ENCODE measurements at regions not wholly inside any gene's neighbourhood (a gene's known extent, or its start where the extent isn't known, plus 50 kb on each side); places are given as distances from the start of the nearest gene placed in this dataset.

DNA sequence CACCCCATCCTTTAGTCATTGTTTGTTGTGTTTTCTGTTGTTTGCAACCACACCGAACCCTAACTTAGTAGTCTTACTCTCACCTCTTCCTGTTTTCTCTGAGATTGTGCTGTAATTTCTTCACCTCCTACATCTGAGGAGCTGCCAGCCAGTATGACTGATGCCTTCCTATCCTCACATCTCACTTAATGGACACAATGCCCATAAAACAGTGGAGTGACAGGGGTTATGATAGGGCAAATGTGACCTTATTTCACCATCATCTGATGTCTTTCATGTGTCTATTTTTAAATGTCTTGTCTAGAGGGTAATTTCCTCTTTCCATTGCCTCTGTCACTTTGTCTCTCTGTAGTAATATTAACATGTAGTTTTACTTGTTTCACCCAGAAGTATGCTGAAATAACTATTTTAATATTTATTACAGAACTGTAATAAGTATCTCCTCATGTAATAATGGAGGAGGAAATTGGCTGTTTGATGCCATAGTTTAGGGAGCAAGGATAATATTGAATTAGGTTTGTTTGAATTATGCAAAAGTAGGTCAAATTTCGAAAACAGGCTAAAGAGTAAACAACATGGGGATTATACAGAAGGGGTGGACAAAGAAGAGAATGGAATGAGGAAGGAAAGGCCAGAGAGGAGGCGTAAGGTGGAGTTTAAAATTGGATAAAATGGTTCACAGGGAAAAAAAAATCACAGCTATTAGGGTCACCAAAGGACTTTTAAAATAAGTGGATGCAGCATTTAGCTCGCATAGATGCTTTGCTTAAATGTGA is 103.5 kb upstream of the SPRY2 start:
- TF ChIP-seq POLR2AphosphoS5 (IDR thresholded peaks at IDR 0.05): no peak
- no peak for TF ChIP-seq SMC3 (conservative IDR thresholded peaks at IDR 0.05; ENCODE audit: poor library complexity)
- no peak for TF ChIP-seq TAF1 (IDR thresholded peaks at IDR 0.05; ENCODE audit: low read depth)
- TF ChIP-seq, protein P1, sequence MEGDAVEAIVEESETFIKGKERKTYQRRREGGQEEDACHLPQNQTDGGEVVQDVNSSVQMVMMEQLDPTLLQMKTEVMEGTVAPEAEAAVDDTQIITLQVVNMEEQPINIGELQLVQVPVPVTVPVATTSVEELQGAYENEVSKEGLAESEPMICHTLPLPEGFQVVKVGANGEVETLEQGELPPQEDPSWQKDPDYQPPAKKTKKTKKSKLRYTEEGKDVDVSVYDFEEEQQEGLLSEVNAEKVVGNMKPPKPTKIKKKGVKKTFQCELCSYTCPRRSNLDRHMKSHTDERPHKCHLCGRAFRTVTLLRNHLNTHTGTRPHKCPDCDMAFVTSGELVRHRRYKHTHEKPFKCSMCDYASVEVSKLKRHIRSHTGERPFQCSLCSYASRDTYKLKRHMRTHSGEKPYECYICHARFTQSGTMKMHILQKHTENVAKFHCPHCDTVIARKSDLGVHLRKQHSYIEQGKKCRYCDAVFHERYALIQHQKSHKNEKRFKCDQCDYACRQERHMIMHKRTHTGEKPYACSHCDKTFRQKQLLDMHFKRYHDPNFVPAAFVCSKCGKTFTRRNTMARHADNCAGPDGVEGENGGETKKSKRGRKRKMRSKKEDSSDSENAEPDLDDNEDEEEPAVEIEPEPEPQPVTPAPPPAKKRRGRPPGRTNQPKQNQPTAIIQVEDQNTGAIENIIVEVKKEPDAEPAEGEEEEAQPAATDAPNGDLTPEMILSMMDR (IDR thresholded peaks at IDR 0.05; ENCODE audit: poor library complexity, severe bottlenecking): no peak
- no peak for TF ChIP-seq EZH2 (IDR thresholded peaks at IDR 0.05; ENCODE audit: borderline replicate concordance, insufficient read depth, low read length, poor library complexity, severe bottlenecking)
- Histone ChIP-seq H2AFZ (ENCODE audit: low read depth, low read length) (no peak overlapping the region), H3K79me2 (replicated peaks; ENCODE audit: insufficient read depth, low read length) (no peaks in the 10 kb centered on the region)

DNA sequence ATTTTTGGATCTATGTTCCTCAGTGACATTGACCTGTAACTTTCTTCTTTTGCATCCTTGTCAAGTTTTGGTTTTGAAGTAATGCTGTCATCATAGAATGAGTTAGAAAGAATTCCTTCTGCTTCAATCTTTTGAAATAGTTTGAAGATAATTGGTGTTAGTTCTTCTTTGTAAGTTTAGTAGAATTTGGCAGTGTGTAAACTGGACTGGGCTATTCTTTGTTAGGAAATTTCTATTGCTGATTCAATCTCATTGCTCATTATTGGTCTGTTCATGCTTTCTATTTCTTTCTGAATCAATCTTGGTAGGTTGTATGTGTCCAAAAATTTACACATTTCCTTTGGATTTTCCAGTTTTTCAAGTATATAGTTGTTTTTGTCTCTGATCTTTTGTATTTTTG is 101.7 kb upstream of the SPRY2 start:
- no peaks in the 10 kb centered on the region for H3K36me3 ChIP-seq (ENCODE audit: insufficient read depth, low read length)
- no peaks in the 10 kb centered on the region for H3K9me3 ChIP-seq (ENCODE audit: low read length)
- no peak for TF ChIP-seq RAD21 (conservative IDR thresholded peaks at IDR 0.05)
- no peak for TF ChIP-seq SMC3 (conservative IDR thresholded peaks at IDR 0.05; ENCODE audit: poor library complexity)
- H2AFZ ChIP-seq (ENCODE audit: low read depth, low read length): no peak overlapping the region
- H4K20me1 ChIP-seq (ENCODE audit: insufficient read depth): no peaks in the 10 kb centered on the region
- H3K27me3 ChIP-seq (ENCODE audit: insufficient read depth, low read depth, low read length): no peaks in the 10 kb centered on the region
- no peaks in the 10 kb centered on the region for H3K79me2 ChIP-seq (replicated peaks; ENCODE audit: insufficient read depth, low read length)
- no peak overlapping the region for H3K27ac ChIP-seq (ENCODE audit: low read length)
- no peaks in the 10 kb centered on the region for H3K9me2 ChIP-seq (ENCODE audit: insufficient read depth, low read length)
- H3K4me2 ChIP-seq (ENCODE audit: low read length): no peak overlapping the region
- no peaks in the 10 kb centered on the region for H3F3A ChIP-seq (ENCODE audit: insufficient read depth, low read length, poor library complexity, severe bottlenecking)
- H3K9ac ChIP-seq (ENCODE audit: low read length): no peak overlapping the region
- no peak overlapping the region for H3K4me3 ChIP-seq (ENCODE audit: low read length)

More for the DNA sequence above, 103.5 kb upstream of the SPRY2 start:
- Histone ChIP-seq H3F3A (ENCODE audit: insufficient read depth, low read length, poor library complexity, severe bottlenecking) (no peaks in the 10 kb centered on the region), H3K9me3 (ENCODE audit: low read length) (no peaks in the 10 kb centered on the region), H3K4me3 (ENCODE audit: low read length) (no peak overlapping the region), H3K4me2 (ENCODE audit: low read length) (no peak overlapping the region), H3K27ac (ENCODE audit: low read length) (no peak overlapping the region), H3K9ac (ENCODE audit: low read length) (no peak overlapping the region), H4K20me1 (ENCODE audit: insufficient read depth) (no peaks in the 10 kb centered on the region), H3K36me3 (ENCODE audit: insufficient read depth, low read length) (no peaks in the 10 kb centered on the region), H3K9me2 (ENCODE audit: insufficient read depth, low read length) (no peaks in the 10 kb centered on the region), H3K27me3 (ENCODE audit: insufficient read depth, low read depth, low read length) (no peaks in the 10 kb centered on the region)

DNA sequence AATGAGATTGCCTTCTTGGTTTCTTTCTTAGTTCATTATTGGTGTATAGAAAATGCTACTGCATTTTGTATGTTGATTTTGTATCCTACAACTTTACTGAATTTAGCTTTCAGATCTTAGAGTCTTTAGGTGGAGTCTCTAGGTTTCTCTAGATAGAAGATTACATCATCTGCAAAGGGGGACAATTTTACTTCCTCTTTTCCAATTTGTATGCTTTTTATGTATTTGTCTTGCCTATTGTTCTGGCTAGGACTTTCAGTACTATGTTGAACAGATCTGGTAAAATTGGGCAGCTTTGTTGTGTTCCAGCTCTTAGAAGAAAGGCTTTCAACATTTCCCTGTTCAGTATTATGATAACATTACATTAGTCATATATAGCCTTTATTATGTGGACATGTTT is 101.0 kb upstream of the SPRY2 start:
- H3F3A ChIP-seq (ENCODE audit: insufficient read depth, low read length, poor library complexity, severe bottlenecking): no peaks in the 10 kb centered on the region
- no peaks in the 10 kb centered on the region for H3K27me3 ChIP-seq (ENCODE audit: insufficient read depth, low read depth, low read length)
- no peaks in the 10 kb centered on the region for H4K20me1 ChIP-seq (ENCODE audit: insufficient read depth)
- no peaks in the 10 kb centered on the region for H3K9me3 ChIP-seq (ENCODE audit: low read length)
- H3K4me3 ChIP-seq (ENCODE audit: low read length): no peak overlapping the region
- H3K9ac ChIP-seq (ENCODE audit: low read length): no peak overlapping the region
- H3K79me2 ChIP-seq (replicated peaks; ENCODE audit: insufficient read depth, low read length): no peaks in the 10 kb centered on the region
- H2AFZ ChIP-seq (ENCODE audit: low read depth, low read length): no peak overlapping the region
- no peaks in the 10 kb centered on the region for H3K9me2 ChIP-seq (ENCODE audit: insufficient read depth, low read length)
- H3K27ac ChIP-seq (ENCODE audit: low read length): no peak overlapping the region
- no peak overlapping the region for H3K4me2 ChIP-seq (ENCODE audit: low read length)
- no peak for TF ChIP-seq RAD21 (conservative IDR thresholded peaks at IDR 0.05)
- TF ChIP-seq, protein P2, sequence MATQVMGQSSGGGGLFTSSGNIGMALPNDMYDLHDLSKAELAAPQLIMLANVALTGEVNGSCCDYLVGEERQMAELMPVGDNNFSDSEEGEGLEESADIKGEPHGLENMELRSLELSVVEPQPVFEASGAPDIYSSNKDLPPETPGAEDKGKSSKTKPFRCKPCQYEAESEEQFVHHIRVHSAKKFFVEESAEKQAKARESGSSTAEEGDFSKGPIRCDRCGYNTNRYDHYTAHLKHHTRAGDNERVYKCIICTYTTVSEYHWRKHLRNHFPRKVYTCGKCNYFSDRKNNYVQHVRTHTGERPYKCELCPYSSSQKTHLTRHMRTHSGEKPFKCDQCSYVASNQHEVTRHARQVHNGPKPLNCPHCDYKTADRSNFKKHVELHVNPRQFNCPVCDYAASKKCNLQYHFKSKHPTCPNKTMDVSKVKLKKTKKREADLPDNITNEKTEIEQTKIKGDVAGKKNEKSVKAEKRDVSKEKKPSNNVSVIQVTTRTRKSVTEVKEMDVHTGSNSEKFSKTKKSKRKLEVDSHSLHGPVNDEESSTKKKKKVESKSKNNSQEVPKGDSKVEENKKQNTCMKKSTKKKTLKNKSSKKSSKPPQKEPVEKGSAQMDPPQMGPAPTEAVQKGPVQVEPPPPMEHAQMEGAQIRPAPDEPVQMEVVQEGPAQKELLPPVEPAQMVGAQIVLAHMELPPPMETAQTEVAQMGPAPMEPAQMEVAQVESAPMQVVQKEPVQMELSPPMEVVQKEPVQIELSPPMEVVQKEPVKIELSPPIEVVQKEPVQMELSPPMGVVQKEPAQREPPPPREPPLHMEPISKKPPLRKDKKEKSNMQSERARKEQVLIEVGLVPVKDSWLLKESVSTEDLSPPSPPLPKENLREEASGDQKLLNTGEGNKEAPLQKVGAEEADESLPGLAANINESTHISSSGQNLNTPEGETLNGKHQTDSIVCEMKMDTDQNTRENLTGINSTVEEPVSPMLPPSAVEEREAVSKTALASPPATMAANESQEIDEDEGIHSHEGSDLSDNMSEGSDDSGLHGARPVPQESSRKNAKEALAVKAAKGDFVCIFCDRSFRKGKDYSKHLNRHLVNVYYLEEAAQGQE (IDR thresholded peaks at IDR 0.05; ENCODE audit: borderline replicate concordance): no peak
- TF ChIP-seq EZH2 (IDR thresholded peaks at IDR 0.05; ENCODE audit: borderline replicate concordance, insufficient read depth, low read length, poor library complexity, severe bottlenecking): no peak
- TF ChIP-seq, protein P1 (IDR thresholded peaks at IDR 0.05; ENCODE audit: poor library complexity, severe bottlenecking): no peak
- no peak for TF ChIP-seq TAF1 (IDR thresholded peaks at IDR 0.05; ENCODE audit: low read depth)
- TF ChIP-seq EP300 (conservative IDR thresholded peaks at IDR 0.05; ENCODE audit: poor library complexity, severe bottlenecking): no peak
- no peak for TF ChIP-seq SMC3 (conservative IDR thresholded peaks at IDR 0.05; ENCODE audit: poor library complexity)
- TF ChIP-seq MXI1 (conservative IDR thresholded peaks at IDR 0.05; ENCODE audit: poor library complexity, severe bottlenecking): no peak
- no peak for TF ChIP-seq POLR2AphosphoS5 (IDR thresholded peaks at IDR 0.05)
- H3K36me3 ChIP-seq (ENCODE audit: insufficient read depth, low read length): no peaks in the 10 kb centered on the region
